ENCODE measurements at regions not wholly inside any gene's neighbourhood (a gene's known extent, or its start where the extent isn't known, plus 50 kb on each side); places are given as distances from the start of the nearest gene placed in this dataset.

- TF ChIP-seq CTCF (IDR thresholded peaks at IDR 0.05) (no peak), POLR2A (IDR thresholded peaks at IDR 0.05; ENCODE audit: low read length) (no peak), ESRRA (IDR thresholded peaks at IDR 0.05; ENCODE audit: borderline replicate concordance, low read length) (no peak), MAFK (IDR thresholded peaks at IDR 0.05; ENCODE audit: partially characterized antibody) (no peak), EP300 (IDR thresholded peaks at IDR 0.05) (no peak), ZNF302 (CRISPR knock-in tag; IDR thresholded peaks at IDR 0.05) (no peak), RAD21 (conservative IDR thresholded peaks at IDR 0.05 in 1 of 2, IDR thresholded peaks at IDR 0.05 in 1 of 2) (no peak)
- TF ChIP-seq, protein P1, sequence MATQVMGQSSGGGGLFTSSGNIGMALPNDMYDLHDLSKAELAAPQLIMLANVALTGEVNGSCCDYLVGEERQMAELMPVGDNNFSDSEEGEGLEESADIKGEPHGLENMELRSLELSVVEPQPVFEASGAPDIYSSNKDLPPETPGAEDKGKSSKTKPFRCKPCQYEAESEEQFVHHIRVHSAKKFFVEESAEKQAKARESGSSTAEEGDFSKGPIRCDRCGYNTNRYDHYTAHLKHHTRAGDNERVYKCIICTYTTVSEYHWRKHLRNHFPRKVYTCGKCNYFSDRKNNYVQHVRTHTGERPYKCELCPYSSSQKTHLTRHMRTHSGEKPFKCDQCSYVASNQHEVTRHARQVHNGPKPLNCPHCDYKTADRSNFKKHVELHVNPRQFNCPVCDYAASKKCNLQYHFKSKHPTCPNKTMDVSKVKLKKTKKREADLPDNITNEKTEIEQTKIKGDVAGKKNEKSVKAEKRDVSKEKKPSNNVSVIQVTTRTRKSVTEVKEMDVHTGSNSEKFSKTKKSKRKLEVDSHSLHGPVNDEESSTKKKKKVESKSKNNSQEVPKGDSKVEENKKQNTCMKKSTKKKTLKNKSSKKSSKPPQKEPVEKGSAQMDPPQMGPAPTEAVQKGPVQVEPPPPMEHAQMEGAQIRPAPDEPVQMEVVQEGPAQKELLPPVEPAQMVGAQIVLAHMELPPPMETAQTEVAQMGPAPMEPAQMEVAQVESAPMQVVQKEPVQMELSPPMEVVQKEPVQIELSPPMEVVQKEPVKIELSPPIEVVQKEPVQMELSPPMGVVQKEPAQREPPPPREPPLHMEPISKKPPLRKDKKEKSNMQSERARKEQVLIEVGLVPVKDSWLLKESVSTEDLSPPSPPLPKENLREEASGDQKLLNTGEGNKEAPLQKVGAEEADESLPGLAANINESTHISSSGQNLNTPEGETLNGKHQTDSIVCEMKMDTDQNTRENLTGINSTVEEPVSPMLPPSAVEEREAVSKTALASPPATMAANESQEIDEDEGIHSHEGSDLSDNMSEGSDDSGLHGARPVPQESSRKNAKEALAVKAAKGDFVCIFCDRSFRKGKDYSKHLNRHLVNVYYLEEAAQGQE (IDR thresholded peaks at IDR 0.05), result no peak
Observed at GRCh38 chr21:35430260-35430659, 381.2 kb upstream of the RUNX1 start.

Data from A549 (cell line).